B cell (primary cell): ENCODE measurements at regions not wholly inside any gene's neighbourhood (a gene's known extent, or its start where the extent isn't known, plus 50 kb on each side); places are given as distances from the start of the nearest gene placed in this dataset.

Source experiments
- ATAC-seq: fragments of 200-7000 bp; cut with Tn5 transposase; one replicate; pipeline ENCODE4 v1.10.0; 2021; ENCODE audit warnings: low read depth, mild to moderate bottlenecking, moderate number of reproducible peaks, moderate library complexity
- CTCF ChIA-PET: fragments of 350-600 bp; sonication (Branson Sonifier 250); formaldehyde crosslinking; loops from one replicate; lab custom pipeline; 2021; ENCODE audit warnings: antibody characterized with exemption, inconsistent platforms; lab: Charles Lee
- POLR2A ChIA-PET: fragments of 350-600 bp; sonication (Branson Sonifier 250); formaldehyde crosslinking; loops from one replicate; lab custom pipeline; 2021; ENCODE audit warnings: antibody characterized with exemption; lab: Charles Lee
- DNase-seq: peaks from one replicate; pipeline ENCODE4 v3.0.0; 2013
- H2AFZ ChIP-seq: 2 replicates; pipeline ENCODE4 v1.6.1; 2012; ENCODE audit warnings: mild to moderate bottlenecking, low read depth, low read length; ENCODE audit not compliant: insufficient read depth, poor library complexity, severe bottlenecking
- H3K27ac ChIP-seq, 2 donors: 1 replicate in 1 of 2; 2 replicates in 1 of 2; pipeline ENCODE4 v1.5.1; 2012 to 2013; ENCODE audit warnings: low read length in 2 of 2, mild to moderate bottlenecking in 2 of 2, moderate library complexity in 1 of 2
- H3K27me3 ChIP-seq, 4 experiments: fragments of 200-600 bp in 1 of 4; sonication (generic) in 1 of 4; replicated peaks in 1 of 4; 1 replicate in 2 of 4; 2 replicates in 2 of 4; pipeline versions ENCODE4 v1.6.1 to v1.7.0; 2013 to 2016; ENCODE audit warnings: low read length in 3 of 4, mild to moderate bottlenecking in 2 of 4, mixed read lengths in 1 of 4, moderate library complexity in 1 of 4; ENCODE audit not compliant: insufficient read depth in 4 of 4, control insufficient read depth in 3 of 4; ENCODE audit errors: control extremely low read depth in 1 of 4
- H3K36me3 ChIP-seq, 2 experiments: replicated peaks in 1 of 2; 1 replicate in 1 of 2; 2 replicates in 1 of 2; pipeline versions ENCODE4 v1.6.1 to v1.7.1; 2013; ENCODE audit warnings: low read length in 1 of 2; ENCODE audit not compliant: insufficient read depth in 2 of 2, control insufficient read depth in 1 of 2; ENCODE audit errors: control extremely low read depth in 1 of 2, extremely low read depth in 1 of 2
- H3K4me1 ChIP-seq, 2 donors: fragments of 200-600 bp in 1 of 2; sonication (generic) in 1 of 2; 1 replicate in 1 of 2; 2 replicates in 1 of 2; pipeline versions ENCODE4 v1.5.1 to v1.6.1; 2013 to 2017; ENCODE audit warnings: low read length in 2 of 2; ENCODE audit not compliant: control insufficient read depth in 2 of 2, insufficient read depth in 2 of 2
- H3K4me2 ChIP-seq: replicated peaks from 2 replicates; pipeline ENCODE3; 2012; ENCODE audit warnings: mild to moderate bottlenecking, low read depth, low read length; ENCODE audit not compliant: poor library complexity, severe bottlenecking
- H3K4me3 ChIP-seq, 5 experiments: fragments of 200-600 bp in 1 of 5; sonication (generic) in 1 of 5; 1 replicate in 3 of 5; 2 replicates in 2 of 5; pipeline versions ENCODE4 v1.5.1 to v1.7.0; 2011 to 2016; ENCODE audit warnings: low read length in 4 of 5, mild to moderate bottlenecking in 4 of 5, low read depth in 2 of 5, control low read depth in 1 of 5, moderate library complexity in 1 of 5; ENCODE audit not compliant: insufficient read depth in 1 of 5; ENCODE audit errors: control extremely low read depth in 1 of 5, extremely low read depth in 1 of 5
- H3K79me2 ChIP-seq: fragments of 200-600 bp; sonication (generic); one replicate; pipeline ENCODE4 v1.6.0; 2016; ENCODE audit warnings: low read length; ENCODE audit not compliant: control insufficient read depth, insufficient read depth
- H3K9ac ChIP-seq: fragments of 200-600 bp; sonication (generic); 2 replicates; pipeline ENCODE4 v1.6.1; 2017; ENCODE audit warnings: mild to moderate bottlenecking, low read length, moderate library complexity
- H3K9me3 ChIP-seq, 3 donors: one replicate each; pipeline versions ENCODE4 v1.6.1 to v1.7.1; 2013; ENCODE audit warnings: low read length in 2 of 3; ENCODE audit not compliant: control insufficient read depth in 2 of 3, insufficient read depth in 1 of 3; ENCODE audit errors: control extremely low read depth in 1 of 3
- H4K20me1 ChIP-seq: 2 replicates; pipeline ENCODE4 v1.6.0; 2012; ENCODE audit warnings: mild to moderate bottlenecking, low read length; ENCODE audit not compliant: insufficient read depth, control insufficient read depth, poor library complexity, severe bottlenecking
- H3K27ac Mint-ChIP-seq: one replicate; pipeline ENCODE4 v1.8.0; 2021; ENCODE audit warnings: mixed read lengths
- H3K27me3 Mint-ChIP-seq: one replicate; pipeline ENCODE4 v1.8.0; 2021; ENCODE audit warnings: mixed read lengths
- H3K4me1 Mint-ChIP-seq: one replicate; pipeline ENCODE4 v1.8.0; 2021; ENCODE audit warnings: mixed read lengths
- H3K4me3 Mint-ChIP-seq: one replicate; pipeline ENCODE4 v1.8.0; 2021; ENCODE audit warnings: mixed read lengths
- H3K9me3 Mint-ChIP-seq: one replicate; pipeline ENCODE4 v1.8.0; 2022; ENCODE audit warnings: mixed read lengths; ENCODE audit not compliant: insufficient read depth
- CTCF ChIP-seq: fragments of 200-600 bp; IDR thresholded peaks from one replicate; pipeline ENCODE4 v1.8.0; 2022; ENCODE audit warnings: antibody characterized with exemption, mild to moderate bottlenecking
- EZH2 ChIP-seq: IDR thresholded peaks from 2 replicates; pipeline ENCODE4 v1.6.1; 2012; ENCODE audit warnings: borderline replicate concordance, low read depth, mild to moderate bottlenecking, moderate library complexity, low read length; ENCODE audit not compliant: insufficient read depth, poor library complexity, severe bottlenecking
- WGBS: methylation state at CpG from one replicate; pipeline ENCODE4 v1.1.5; 2013; ENCODE audit warnings: missing lambda C conversion rate; ENCODE audit not compliant: insufficient coverage; 5-methylcytosine and 5-hydroxymethylcytosine counted together
- intact Hi-C: fragments of 100-400 bp; cut with micrococcal nuclease; formaldehyde crosslinking; loops from one replicate; pipeline ENCODE4 v1.10.0; 2022

- intact Hi-C loops = no loop called here
- DNase-seq = no peak
- Histone ChIP-seq H2AFZ (no peak overlapping the region), H3K4me2 (no peak overlapping the region), H3K4me1 (no peaks in the 10 kb centered on the region), H3K4me3 (no peak overlapping the region), H3K27me3 (no peaks in the 10 kb centered on the region), H3K9ac (no peak overlapping the region), H4K20me1 (no peaks in the 10 kb centered on the region), H3K27ac (no peak overlapping the region), H3K36me3 (no peaks in the 10 kb centered on the region), H3K79me2 (no peaks in the 10 kb centered on the region), H3K9me3 (no peaks in the 10 kb centered on the region)
- Mint-ChIP-seq H3K27me3 (no peaks in the 10 kb centered on the region), H3K27ac (no peak overlapping the region), H3K4me3 (no peak overlapping the region), H3K4me1 (no peaks in the 10 kb centered on the region), H3K9me3 (no peaks in the 10 kb centered on the region)
- ChIA-PET CTCF (no interaction called here), POLR2A (no interaction called here)
- TF ChIP-seq CTCF = no peak
- TF ChIP-seq EZH2 = no peak
- no CpG with 5 or more reads among the region's 2 CpGs for WGBS
- no peak for ATAC-seq
These were observed 885.0 kb downstream of the SLC4A3 start for GRCh38 chr2:220512419-220512818.

GRCh38 chr2:220513573-220514288 lies 886.3 kb downstream of the SLC4A3 start:
- POLR2A ChIA-PET = no interaction called here
- no peaks in the 10 kb centered on the region for H3K36me3 ChIP-seq
- CTCF ChIA-PET = interaction anchor here (0.7 kb wide), 1 partner anchor 27 kb away, joined by 4 read pairs; no protein-coding TSS in a partner anchor
- no peak overlapping the region for H3K4me2 ChIP-seq
- ATAC-seq = no peak
- Mint-ChIP-seq H3K9me3 (no peaks in the 10 kb centered on the region), H3K27me3 (no peaks in the 10 kb centered on the region), H3K27ac (no peak overlapping the region), H3K4me3 (no peak overlapping the region), H3K4me1 (no peaks in the 10 kb centered on the region)
- no peak for DNase-seq
- H3K9ac ChIP-seq = no peak overlapping the region
- no peaks in the 10 kb centered on the region for H3K9me3 ChIP-seq
- H4K20me1 ChIP-seq = no peaks in the 10 kb centered on the region
- no peak overlapping the region for H2AFZ ChIP-seq
- H3K27ac ChIP-seq = no peak overlapping the region
- intact Hi-C loops = no loop called here
- H3K4me3 ChIP-seq = no peak overlapping the region
- H3K27me3 ChIP-seq = no peaks in the 10 kb centered on the region
- no peaks in the 10 kb centered on the region for H3K79me2 ChIP-seq
- H3K4me1 ChIP-seq = no peaks in the 10 kb centered on the region
- no CpG with 5 or more reads among the region's 2 CpGs for WGBS
- no peak for TF ChIP-seq CTCF
- TF ChIP-seq EZH2 = no peak
